Esophagus muscularis mucosa (tissue), 4 donors: ENCODE measurements at regions not wholly inside any gene's neighbourhood (a gene's known extent, or its start where the extent isn't known, plus 50 kb on each side); places are given as distances from the start of the nearest gene placed in this dataset.

ENCODE experiments used
- CTCF ChIP-seq, 3 experiments: fragments of 200-600 bp in 2 of 3; fragments of 450-650 bp in 1 of 3; sonication (generic) in 2 of 3; IDR thresholded peaks; one replicate each; pipeline ENCODE4 v1.5.1; 2017 to 2019; ENCODE audit warnings: antibody characterized with exemption in 3 of 3, mild to moderate bottlenecking in 2 of 3, moderate library complexity in 1 of 3
- EP300 ChIP-seq: sonication (generic); formaldehyde crosslinking; IDR thresholded peaks from one replicate; pipeline ENCODE4 v1.6.1; 2017; ENCODE audit warnings: antibody characterized with exemption
- POLR2AphosphoS5 ChIP-seq, 2 donors: sonication (generic); formaldehyde crosslinking; IDR thresholded peaks; one replicate each; pipeline ENCODE4 v1.6.1; 2017; ENCODE audit warnings: antibody characterized with exemption in 2 of 2

- TF ChIP-seq CTCF (IDR thresholded peaks at IDR 0.05), result no peak
- no peak for TF ChIP-seq EP300
- TF ChIP-seq POLR2AphosphoS5 (IDR thresholded peaks at IDR 0.05), result no peak
These were observed 174.5 kb downstream of the GLI2 start for GRCh38 chr2:120910164-120910563.
